K562 (cell line): ENCODE measurements at regions not wholly inside any gene's neighbourhood (a gene's known extent, or its start where the extent isn't known, plus 50 kb on each side); places are given as distances from the start of the nearest gene placed in this dataset.

ENCODE experiments used
- ATAC-seq: fragments of 200-7000 bp; cut with Tn5 transposase; 3 replicates; pipeline ENCODE4 v1.9.1; 2020; ENCODE audit warnings: moderate library complexity
- BruUV-seq: library from RNA; stranded (reverse); fragments of 400-500 nt; replicated peaks from 2 replicates; lab custom pipeline; 2021; lab: Mats Ljungman, UMichigan
- CTCF ChIA-PET: fragments of 300-600 bp; formaldehyde crosslinking; extraction: SDS; loops from one replicate; lab custom pipeline; 2021; ENCODE audit warnings: low intra/inter-chr PET ratio; lab: Yijun Ruan, JAX
- POLR2A ChIA-PET: fragments of 300-600, 350-650 bp; sonication (Branson Sonifier 250); formaldehyde crosslinking; extraction: SDS; loops from one replicate; lab custom pipeline; 2021; ENCODE audit warnings: antibody characterized with exemption, inconsistent platforms; lab: Yijun Ruan, JAX
- DNase-seq, 4 experiments: peaks; one replicate each; pipeline versions ENCODE4 v3.0.0 to v3.0.0-alpha.2; 2011 to 2018; ENCODE audit warnings: low spot score in 3 of 4, mixed read lengths in 3 of 4; ENCODE audit errors: extremely low read depth in 1 of 4
- FAIRE-seq: peaks from 2 replicates; lab custom pipeline; 2011; peaks lifted over from hg19 to GRCh38; lab: Jason Lieb, UNC
- H2AFZ ChIP-seq: 2 replicates; pipeline ENCODE4 v1.6.0; 2011; ENCODE audit warnings: low read depth, low read length, control low read depth, inconsistent platforms
- H3K27ac ChIP-seq: fragments of 200-600 bp; 3 replicates; pipeline ENCODE4 v1.8.0; 2011; ENCODE audit warnings: low read depth, mild to moderate bottlenecking, control low read depth, inconsistent platforms, low read length, moderate library complexity, mixed read lengths; ENCODE audit errors: extremely low read depth
- H3K27me3 ChIP-seq, 2 experiments: fragments of 300-600 bp in 1 of 2; 2 replicates in 1 of 2; 3 replicates in 1 of 2; pipeline versions ENCODE4 v1.6.0 to v1.8.0; 2011; ENCODE audit warnings: inconsistent platforms in 2 of 2, low read length in 2 of 2, mild to moderate bottlenecking in 1 of 2, mixed read lengths in 1 of 2, moderate library complexity in 1 of 2; ENCODE audit not compliant: control insufficient read depth in 2 of 2, insufficient read depth in 2 of 2
- H3K36me3 ChIP-seq: fragments of 300-600 bp; 3 replicates; pipeline ENCODE4 v1.8.0; 2011; ENCODE audit warnings: mild to moderate bottlenecking, low read length, inconsistent platforms; ENCODE audit not compliant: control insufficient read depth, insufficient read depth
- H3K4me1 ChIP-seq, 2 experiments: fragments of 200-600 bp in 1 of 2; replicated peaks in 1 of 2; 2 replicates in 1 of 2; 3 replicates in 1 of 2; pipeline versions ENCODE4 v1.5.1 to v1.8.0; 2011; ENCODE audit warnings: inconsistent platforms in 2 of 2, low read length in 2 of 2, mild to moderate bottlenecking in 1 of 2, mixed read lengths in 1 of 2, moderate library complexity in 1 of 2; ENCODE audit not compliant: control insufficient read depth in 2 of 2, insufficient read depth in 2 of 2
- H3K4me2 ChIP-seq: 2 replicates; pipeline ENCODE4 v1.6.1; 2011; ENCODE audit warnings: low read length, control low read depth, inconsistent platforms, mixed read lengths; ENCODE audit not compliant: insufficient read depth
- H3K4me3 ChIP-seq: fragments of 200-600 bp; sonication (generic), shearing (Covaris generic); 2 replicates; pipeline ENCODE4 v1.5.1; 2016; ENCODE audit warnings: control low read depth, inconsistent platforms
- H3K79me2 ChIP-seq: fragments of 200-600 bp; 3 replicates; pipeline ENCODE4 v1.8.0; 2011; ENCODE audit warnings: low read length, inconsistent platforms; ENCODE audit not compliant: control insufficient read depth, insufficient read depth
- H3K9ac ChIP-seq, 2 experiments: 2 replicates each; pipeline versions ENCODE4 v1.6.0 to v1.6.1; 2011; ENCODE audit warnings: low read depth in 2 of 2, low read length in 2 of 2, control low read depth in 1 of 2, inconsistent platforms in 1 of 2, mild to moderate bottlenecking in 1 of 2, mixed read lengths in 1 of 2; ENCODE audit not compliant: insufficient read depth in 1 of 2
- H3K9me1 ChIP-seq: one replicate; pipeline ENCODE4 v1.6.0; 2011; ENCODE audit warnings: inconsistent platforms, mild to moderate bottlenecking, low read length, moderate library complexity; ENCODE audit not compliant: control insufficient read depth, insufficient read depth
- H3K9me3 ChIP-seq: replicated peaks from 2 replicates; pipeline ENCODE4 v1.5.1; 2011; ENCODE audit warnings: low read depth, low read length, inconsistent platforms; ENCODE audit not compliant: control insufficient read depth, insufficient read depth
- H4K20me1 ChIP-seq: replicated peaks from 2 replicates; pipeline ENCODE4 v1.6.1; 2011; ENCODE audit warnings: low read length, inconsistent platforms, mixed read lengths; ENCODE audit not compliant: control insufficient read depth, insufficient read depth
- CBX1 ChIP-seq: sonication (generic); IDR thresholded peaks from 2 replicates; pipeline ENCODE4 v1.6.1; 2016; ENCODE audit warnings: antibody characterized with exemption, low read depth, mild to moderate bottlenecking
- CEBPB ChIP-seq: fragments of 450-650 bp; IDR thresholded peaks from 2 replicates; pipeline ENCODE4 v1.6.1; 2016; ENCODE audit warnings: missing genetic modification characterization, missing compliant biosample characterization
- CHD2 ChIP-seq: IDR thresholded peaks from 2 replicates; pipeline ENCODE4 v1.6.1; 2011; ENCODE audit warnings: low read depth, low read length
- KDM4B ChIP-seq, 2 experiments: fragments of 450-650 bp in 1 of 2; sonication (generic) in 1 of 2; IDR thresholded peaks; 2 replicates each; pipeline ENCODE4 v1.6.1; 2016 to 2017; ENCODE audit warnings: borderline replicate concordance in 2 of 2, antibody characterized with exemption in 1 of 2, low read depth in 1 of 2, mild to moderate bottlenecking in 1 of 2
- SMARCA4 ChIP-seq: fragments of 450-650 bp; IDR thresholded peaks from 2 replicates; pipeline ENCODE4 v1.6.1; 2016
- SMARCC2 ChIP-seq: fragments of 450-650 bp; IDR thresholded peaks from 2 replicates; pipeline ENCODE4 v1.6.1; 2017; ENCODE audit warnings: antibody characterized with exemption, moderate library complexity, mild to moderate bottlenecking, low read depth
- SRSF3 ChIP-seq: fragments of 200-400 bp; formaldehyde crosslinking; IDR thresholded peaks from 2 replicates; pipeline ENCODE4 v1.6.1; 2016; ENCODE audit warnings: mild to moderate bottlenecking, low read length, moderate library complexity; ENCODE audit not compliant: insufficient read depth
- SUPT5H ChIP-seq: fragments of 450-650 bp; IDR thresholded peaks from 2 replicates; pipeline ENCODE4 v1.6.1; 2016
- ZBTB9 ChIP-seq: fragments of 450-650 bp; formaldehyde crosslinking; IDR thresholded peaks from 2 replicates; pipeline ENCODE4 v1.4.0; 2020; ENCODE audit warnings: mild to moderate bottlenecking, moderate library complexity
- ZNF146 ChIP-seq: IDR thresholded peaks from one replicate; pipeline ENCODE4 v1.6.1; 2018; ENCODE audit warnings: missing compliant biosample characterization; ENCODE audit not compliant: unreplicated experiment
- ZNF551 ChIP-seq: fragments of 250-450 bp; sonication (Bioruptor Pico); IDR thresholded peaks from 2 replicates; pipeline ENCODE4 v1.5.0; 2021; ENCODE audit warnings: mild to moderate bottlenecking, moderate library complexity
- WGBS: fragments of 100-300 bp; shearing (Covaris generic); methylation state at CpG from one replicate; pipeline ENCODE4 v1.1.6; 2016; ENCODE audit warnings: low coverage, mixed read lengths; ENCODE audit not compliant: insufficient coverage; ENCODE audit errors: missing lambda C conversion rate; 5-methylcytosine and 5-hydroxymethylcytosine counted together
- in situ Hi-C: fragments of 300-500 bp; cut with MboI; formaldehyde crosslinking; loops from 4 replicates; pipeline ENCODE4 v1.15.0; 2018; ENCODE audit warnings: inconsistent platforms, mixed read lengths
- intact Hi-C: fragments of 100-400 bp; cut with micrococcal nuclease; formaldehyde crosslinking; loops from 2 replicates; pipeline ENCODE4 v1.14.2; 2022
- TF ChIP-seq, protein P1 (sequence below): fragments of 250-450 bp; sonication (Bioruptor Pico); IDR thresholded peaks from 2 replicates; pipeline ENCODE4 v1.9.0; 2021; ENCODE audit warnings: mild to moderate bottlenecking, inconsistent platforms
- TF ChIP-seq, protein P2 (sequence below): fragments of 450-650 bp; IDR thresholded peaks from one replicate; pipeline ENCODE4 v1.6.1; 2018; ENCODE audit warnings: mild to moderate bottlenecking, moderate library complexity; ENCODE audit not compliant: partially characterized antibody

- DNase-seq (no peak), ATAC-seq (no peak), FAIRE-seq (no peak)
- Histone ChIP-seq H3K36me3 (no peaks in the 10 kb centered on the region), H3K79me2 (no peaks in the 10 kb centered on the region), H3K4me2 (no peak overlapping the region), H2AFZ (no peak overlapping the region), H3K9me3 (no peaks in the 10 kb centered on the region), H3K27me3 (peaks cover 0 to 16% of the 10 kb centered on the region in 2 experiments; a peak in 2 of 5 replicates), H3K9me1 (no peaks in the 10 kb centered on the region), H3K9ac (no peak overlapping the region), H4K20me1 (no peaks in the 10 kb centered on the region), H3K4me1 (0 out of 5 replicates have a peak, but pooled peaks cover 0 to 3% of the 10 kb centered on the region in 2 experiments), H3K27ac (no peak overlapping the region), H3K4me3 (no peak overlapping the region)
- CTCF ChIA-PET = no interaction called here
- no TSS peak for BruUV-seq
- 0% methylated on average over 2 of the region's 2 CpGs for WGBS
- POLR2A ChIA-PET = no interaction called here
- no peak for TF ChIP-seq KDM4B (IDR thresholded peaks at IDR 0.05; ENCODE audit: borderline replicate concordance in 2 of 2, low read depth in 1 of 2)
- no peak for TF ChIP-seq ZNF146 (CRISPR knock-in tag)
- no peak for TF ChIP-seq ZNF551
- intact Hi-C loops (no loop called here), in situ Hi-C loops (no loop called here)
Measured at GRCh38 chr5:174386846-174387245, 337.5 kb upstream of the MSX2 start.

- no TSS peak for BruUV-seq
- H3K9me3 ChIP-seq = no peaks in the 10 kb centered on the region
- 6% methylated on average over 1 of the region's 1 CpG for WGBS
- ChIA-PET POLR2A (no interaction called here), CTCF (no interaction called here)
- H3K36me3 ChIP-seq = no peaks in the 10 kb centered on the region
- in situ Hi-C loops = no loop called here
- DNase-seq (no peak), ATAC-seq (no peak), FAIRE-seq (no peak)
- H4K20me1 ChIP-seq = no peaks in the 10 kb centered on the region
- H3K9ac ChIP-seq = no peak overlapping the region
- no peaks in the 10 kb centered on the region for H3K9me1 ChIP-seq
- no peak overlapping the region for H2AFZ ChIP-seq
- H3K4me2 ChIP-seq = no peak overlapping the region
- H3K4me3 ChIP-seq = no peak overlapping the region
- no peaks in the 10 kb centered on the region for H3K79me2 ChIP-seq
- peaks cover 0 to 16% of the 10 kb centered on the region in 2 experiments; a peak in 3 of 5 replicates for H3K27me3 ChIP-seq
- 0 out of 5 replicates have a peak, but pooled peaks cover 0 to 3% of the 10 kb centered on the region in 2 experiments for H3K4me1 ChIP-seq
- intact Hi-C loops = no loop called here
- H3K27ac ChIP-seq = no peak overlapping the region
- TF ChIP-seq CHD2 (no peak), SRSF3 (no peak), CBX1 (no peak), CEBPB (tag) (no peak), ZBTB9 (no peak), SMARCC2 (no peak), SUPT5H (no peak), SMARCA4 (no peak)
- TF ChIP-seq, protein P1, sequence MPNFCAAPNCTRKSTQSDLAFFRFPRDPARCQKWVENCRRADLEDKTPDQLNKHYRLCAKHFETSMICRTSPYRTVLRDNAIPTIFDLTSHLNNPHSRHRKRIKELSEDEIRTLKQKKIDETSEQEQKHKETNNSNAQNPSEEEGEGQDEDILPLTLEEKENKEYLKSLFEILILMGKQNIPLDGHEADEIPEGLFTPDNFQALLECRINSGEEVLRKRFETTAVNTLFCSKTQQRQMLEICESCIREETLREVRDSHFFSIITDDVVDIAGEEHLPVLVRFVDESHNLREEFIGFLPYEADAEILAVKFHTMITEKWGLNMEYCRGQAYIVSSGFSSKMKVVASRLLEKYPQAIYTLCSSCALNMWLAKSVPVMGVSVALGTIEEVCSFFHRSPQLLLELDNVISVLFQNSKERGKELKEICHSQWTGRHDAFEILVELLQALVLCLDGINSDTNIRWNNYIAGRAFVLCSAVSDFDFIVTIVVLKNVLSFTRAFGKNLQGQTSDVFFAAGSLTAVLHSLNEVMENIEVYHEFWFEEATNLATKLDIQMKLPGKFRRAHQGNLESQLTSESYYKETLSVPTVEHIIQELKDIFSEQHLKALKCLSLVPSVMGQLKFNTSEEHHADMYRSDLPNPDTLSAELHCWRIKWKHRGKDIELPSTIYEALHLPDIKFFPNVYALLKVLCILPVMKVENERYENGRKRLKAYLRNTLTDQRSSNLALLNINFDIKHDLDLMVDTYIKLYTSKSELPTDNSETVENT (CRISPR knock-in tag) = no peak
- TF ChIP-seq, protein P2, sequence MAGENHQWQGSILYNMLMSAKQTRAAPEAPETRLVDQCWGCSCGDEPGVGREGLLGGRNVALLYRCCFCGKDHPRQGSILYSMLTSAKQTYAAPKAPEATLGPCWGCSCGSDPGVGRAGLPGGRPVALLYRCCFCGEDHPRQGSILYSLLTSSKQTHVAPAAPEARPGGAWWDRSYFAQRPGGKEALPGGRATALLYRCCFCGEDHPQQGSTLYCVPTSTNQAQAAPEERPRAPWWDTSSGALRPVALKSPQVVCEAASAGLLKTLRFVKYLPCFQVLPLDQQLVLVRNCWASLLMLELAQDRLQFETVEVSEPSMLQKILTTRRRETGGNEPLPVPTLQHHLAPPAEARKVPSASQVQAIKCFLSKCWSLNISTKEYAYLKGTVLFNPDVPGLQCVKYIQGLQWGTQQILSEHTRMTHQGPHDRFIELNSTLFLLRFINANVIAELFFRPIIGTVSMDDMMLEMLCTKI = no peak
Measured at GRCh38 chr5:174387448-174387847, 336.9 kb upstream of the MSX2 start.
